LHCN-M2 (cell line): ENCODE measurements at regions not wholly inside any gene's neighbourhood (a gene's known extent, or its start where the extent isn't known, plus 50 kb on each side); places are given as distances from the start of the nearest gene placed in this dataset.

Source experiments
- DNase-seq: peaks from one replicate; pipeline ENCODE4 v3.0.0-alpha.2; 2012; ENCODE audit warnings: low read depth

DNA sequence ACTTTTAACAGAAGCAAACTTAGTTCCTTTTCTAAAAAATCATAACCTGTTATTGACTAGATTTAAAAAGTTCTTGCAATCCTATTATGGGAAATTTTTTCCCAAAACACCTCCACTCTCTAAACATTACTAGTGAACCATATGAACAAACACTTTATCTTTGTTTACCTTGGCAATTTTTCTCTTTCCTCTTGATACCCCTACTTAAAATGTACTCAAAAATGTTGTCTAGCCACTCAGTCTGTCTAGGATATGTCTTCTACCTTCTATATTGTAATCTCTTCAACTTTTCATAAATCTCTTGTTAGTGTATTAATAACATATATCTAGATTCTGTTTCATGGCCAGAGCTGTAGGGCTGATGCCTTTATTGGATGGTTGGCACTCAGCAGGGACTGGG is 630.0 kb upstream of the GRM3 start:
- DNase-seq: no peak

DNA sequence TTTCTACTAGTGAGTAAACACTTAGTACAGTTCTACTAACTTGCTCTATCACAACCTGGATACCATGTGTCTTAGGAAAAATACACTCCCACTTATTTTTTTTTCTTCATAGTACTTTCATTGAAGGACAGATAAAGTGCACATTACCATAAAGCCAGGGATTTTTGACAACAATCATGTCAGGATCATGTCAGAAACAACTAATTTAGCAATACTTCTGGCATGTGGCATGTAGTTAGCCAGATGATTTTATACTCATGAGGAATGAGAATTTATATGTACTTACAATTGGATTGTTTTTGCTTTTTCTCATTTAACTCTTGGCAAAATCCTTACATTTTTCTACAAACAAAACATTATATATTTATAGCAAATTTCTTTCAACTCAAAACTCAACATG is 630.7 kb upstream of the GRM3 start:
- no peak for DNase-seq

DNA sequence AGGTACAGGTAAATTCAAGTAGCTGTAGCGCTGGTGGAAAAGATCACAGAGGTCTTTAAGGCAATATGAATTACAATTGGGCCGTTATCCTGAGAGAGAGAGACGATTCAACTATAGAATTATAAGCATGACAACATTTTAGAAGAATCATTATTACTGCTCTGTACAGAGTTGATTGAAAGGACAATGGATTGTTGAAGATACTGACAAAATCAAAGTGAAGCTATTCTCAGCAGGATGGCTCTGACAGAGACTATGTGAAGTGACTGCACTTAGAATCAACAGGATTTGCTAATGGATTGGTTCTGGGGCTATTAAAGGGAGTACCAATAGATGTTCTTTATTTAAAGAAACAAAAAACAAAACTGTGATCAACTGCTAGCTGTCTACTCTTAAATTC is 634.8 kb upstream of the GRM3 start:
- no peak for DNase-seq

DNA sequence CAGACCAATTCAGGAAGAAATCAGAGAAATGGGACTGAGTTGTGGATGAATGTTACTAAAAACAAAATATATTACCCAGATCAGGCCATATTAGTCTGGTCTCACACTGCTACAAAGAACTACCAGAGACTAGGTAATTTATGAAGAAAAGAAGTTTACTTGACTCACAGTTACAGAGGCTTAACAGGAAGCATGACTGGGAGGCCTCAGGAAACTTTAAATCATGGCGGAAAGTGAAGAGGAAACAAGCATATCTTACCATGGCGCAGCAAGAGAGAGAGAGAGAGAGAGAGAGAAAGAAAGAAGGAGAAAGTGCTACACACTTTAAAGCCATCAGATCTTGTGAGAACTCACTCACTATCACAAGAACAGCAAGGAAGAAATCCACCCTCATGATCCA is 636.8 kb upstream of the GRM3 start:
- no peak for DNase-seq

DNA sequence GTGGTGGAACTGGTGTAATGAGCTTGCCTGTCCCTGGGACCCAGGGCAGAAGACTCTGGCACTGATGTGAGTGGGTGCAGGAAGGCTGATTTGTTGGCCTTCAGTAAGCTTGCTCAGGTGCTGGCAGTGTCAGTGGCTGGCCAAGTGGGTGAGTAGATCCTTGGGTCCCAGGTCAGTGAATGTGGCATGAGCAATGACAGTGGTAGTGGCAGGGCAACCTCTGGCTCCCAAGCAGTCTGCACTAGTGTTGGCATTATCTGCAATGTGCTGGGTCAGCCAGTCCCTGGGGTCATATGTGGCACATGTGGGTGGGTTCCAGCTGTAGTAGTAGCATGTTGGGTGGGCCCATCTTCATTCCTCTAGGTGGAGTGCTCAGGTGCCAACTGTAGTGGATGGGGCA is 640.9 kb upstream of the GRM3 start:
- no peak for DNase-seq

DNA sequence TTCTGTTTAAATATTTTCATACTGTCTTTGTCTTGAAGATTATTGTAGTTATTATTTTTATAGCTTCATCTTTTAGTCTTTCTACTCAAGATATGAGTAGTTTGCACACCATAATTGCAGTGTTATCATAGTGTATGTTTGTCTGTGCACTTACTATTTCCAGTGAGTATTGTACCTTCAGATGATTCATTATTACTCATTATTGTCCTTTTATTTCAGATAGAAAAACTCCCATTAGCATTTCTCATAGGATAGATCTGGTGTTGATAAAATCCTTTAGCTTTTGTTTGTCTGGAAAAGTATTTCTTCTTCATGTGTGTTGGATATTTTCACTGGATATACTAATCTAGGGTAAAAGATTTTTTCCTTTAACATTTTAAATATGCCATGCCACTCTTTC is 646.2 kb upstream of the GRM3 start:
- no peak for DNase-seq

DNA sequence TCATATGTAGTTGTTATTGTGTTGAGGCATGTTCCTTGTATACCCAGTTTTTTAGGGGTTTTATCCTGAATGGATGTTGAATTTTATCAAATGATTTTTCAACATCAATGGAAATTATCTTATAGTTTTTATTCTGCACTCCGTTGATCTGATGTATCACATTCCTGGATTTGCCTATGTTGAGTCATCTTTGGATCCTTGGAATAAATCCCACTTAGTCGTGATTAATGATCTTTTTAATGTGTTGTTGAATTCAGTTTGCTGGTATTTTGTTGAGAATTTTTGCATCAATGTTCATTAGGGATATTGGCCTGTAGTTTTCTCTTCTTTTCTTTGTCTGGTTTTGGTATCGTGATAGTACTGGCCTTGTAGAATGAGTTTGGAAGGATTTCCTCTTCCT is 648.6 kb upstream of the GRM3 start:
- no peak for DNase-seq

DNA sequence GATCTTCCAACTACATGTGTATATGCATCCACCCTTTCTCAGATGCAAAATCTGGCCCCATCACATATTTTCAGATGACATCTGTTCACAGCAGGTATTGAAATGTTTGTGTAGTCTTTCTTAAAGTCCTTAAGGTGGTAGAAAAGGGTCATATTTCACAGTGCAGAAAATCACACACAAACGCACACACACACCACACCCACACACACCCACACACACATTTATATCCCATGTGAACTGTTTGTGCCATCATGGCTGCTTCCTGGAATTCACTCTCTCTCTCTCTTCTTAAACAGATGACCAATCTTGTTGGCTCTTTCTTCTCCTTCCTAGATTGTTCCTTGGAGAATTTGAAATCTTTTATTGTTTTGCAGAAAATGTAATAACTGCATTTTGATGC is 663.0 kb upstream of the GRM3 start:
- DNase-seq: no peak

DNA sequence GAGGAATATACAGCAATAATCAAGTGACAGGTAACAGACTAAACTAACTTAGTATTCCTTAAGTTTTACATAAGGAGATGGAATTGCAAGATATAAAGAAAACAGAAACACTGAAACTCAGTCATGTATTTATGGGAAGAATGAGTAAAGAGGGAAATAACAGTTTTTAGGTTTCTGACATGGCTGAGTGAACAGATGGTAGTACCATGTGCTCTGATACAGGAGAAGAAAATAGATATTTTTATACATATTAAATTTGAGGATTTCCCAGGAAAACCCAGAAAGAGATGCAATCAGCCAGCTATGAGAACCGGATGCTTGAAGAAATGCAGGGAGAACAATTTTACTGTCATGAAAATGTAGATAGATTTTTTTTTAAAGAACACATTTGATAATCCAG is 669.5 kb upstream of the GRM3 start:
- DNase-seq: no peak

DNA sequence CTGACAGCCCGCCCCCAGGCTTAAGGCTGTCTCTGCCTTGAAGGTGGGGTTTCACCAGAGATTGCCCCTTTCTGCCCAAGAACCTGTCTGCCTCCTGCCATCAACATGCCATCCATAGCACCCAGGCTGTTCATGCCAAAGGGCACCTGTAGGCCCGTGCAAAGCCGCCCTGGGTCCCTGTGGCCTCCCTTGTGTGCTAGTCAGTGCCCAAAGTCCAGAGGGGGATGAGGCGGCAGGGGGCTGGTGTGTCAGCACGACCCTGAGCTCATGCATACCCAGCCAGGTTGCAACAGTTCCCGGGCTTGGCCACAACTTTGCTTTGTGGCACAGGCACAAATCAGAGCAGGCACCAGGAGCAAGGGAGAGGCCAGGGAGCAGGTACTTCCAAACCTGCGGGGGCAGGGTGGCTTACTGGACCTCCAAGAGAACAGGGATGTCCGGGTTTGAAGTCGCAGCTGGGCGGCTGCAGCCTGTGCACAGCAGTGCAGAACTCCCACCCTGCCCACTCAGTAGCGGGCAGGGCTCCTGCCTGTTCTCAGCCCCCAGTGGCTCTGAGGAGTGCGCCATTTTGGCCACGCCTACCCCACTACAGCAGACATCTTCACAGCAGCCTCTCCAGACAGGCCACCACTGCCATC is 671.1 kb upstream of the GRM3 start:
- no peak for DNase-seq

DNA sequence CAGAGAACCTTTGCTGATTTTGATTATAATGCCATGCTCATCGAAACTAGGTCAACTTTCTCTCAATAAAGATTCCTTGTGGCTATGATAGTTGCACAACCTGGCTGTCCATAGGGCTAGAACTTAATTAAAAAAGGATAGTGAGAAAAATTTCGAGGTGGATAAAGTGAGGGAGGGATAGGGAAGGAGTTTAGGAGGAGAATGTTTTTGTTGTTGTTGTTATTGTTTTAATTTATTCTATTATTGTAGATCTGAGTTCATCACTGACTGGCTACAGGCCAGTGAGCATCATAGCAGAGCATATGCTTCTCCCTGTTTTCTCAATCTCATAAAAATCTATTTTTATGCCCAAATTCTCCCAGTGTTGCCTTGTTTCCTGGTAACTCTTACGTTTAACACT is 688.7 kb upstream of the GRM3 start:
- DNase-seq: no peak

DNA sequence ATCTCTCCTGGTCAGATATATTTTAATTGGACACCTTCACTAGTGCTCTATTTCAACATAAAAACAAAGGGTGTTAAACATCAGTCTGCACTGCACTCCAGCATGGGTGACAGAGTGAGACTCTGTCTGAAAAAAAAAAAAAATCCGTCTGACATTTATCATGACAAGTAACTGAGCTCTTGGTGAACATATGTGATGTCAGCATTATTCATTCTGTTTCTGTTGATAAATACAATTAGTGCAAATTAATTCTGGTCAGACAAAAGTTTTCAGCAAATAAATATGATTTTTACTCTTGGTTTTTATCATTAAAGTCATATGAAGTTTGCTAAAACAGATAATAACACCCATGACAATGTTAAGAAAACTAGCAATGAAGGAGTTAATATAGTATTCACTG is 692.8 kb upstream of the GRM3 start:
- no peak for DNase-seq

DNA sequence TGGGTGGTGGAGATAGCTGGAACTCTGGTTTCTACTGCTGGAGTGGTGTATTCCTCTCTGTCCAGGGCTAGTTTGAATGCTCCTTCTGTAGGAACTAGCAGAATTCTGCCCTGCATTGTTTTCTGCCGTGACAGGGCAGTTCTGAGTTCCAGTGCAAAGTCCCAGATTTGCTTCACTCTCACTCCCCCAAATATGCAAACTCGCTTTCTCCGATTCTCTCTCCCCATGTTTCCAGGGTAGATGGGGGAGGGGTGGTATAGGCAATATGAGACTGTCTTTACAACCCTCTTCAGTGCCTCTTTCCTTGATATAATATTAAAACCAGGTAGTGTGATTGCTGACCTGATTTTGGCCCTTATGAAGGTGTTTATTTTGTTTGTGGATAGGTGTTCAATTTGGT is 693.3 kb upstream of the GRM3 start:
- no peak for DNase-seq

DNA sequence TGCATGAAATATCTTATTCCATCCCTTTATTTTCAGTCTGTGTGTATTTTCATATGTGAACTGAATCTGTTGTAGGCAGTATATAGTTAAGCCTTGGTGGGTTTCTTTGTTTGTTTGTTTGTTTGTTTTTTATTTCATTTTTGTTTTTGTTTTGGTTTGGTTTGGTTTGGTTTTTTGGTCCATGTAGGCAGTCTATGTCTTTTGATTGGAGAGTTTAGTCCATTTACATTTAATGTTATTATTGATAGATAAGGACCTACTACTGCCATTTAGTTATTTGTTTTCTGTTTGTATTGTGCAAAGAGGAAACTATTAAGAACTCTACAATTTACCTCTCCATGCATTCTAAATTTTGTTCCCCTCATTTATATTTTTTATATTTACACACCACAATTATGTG is 695.9 kb upstream of the GRM3 start:
- DNase-seq: no peak

DNA sequence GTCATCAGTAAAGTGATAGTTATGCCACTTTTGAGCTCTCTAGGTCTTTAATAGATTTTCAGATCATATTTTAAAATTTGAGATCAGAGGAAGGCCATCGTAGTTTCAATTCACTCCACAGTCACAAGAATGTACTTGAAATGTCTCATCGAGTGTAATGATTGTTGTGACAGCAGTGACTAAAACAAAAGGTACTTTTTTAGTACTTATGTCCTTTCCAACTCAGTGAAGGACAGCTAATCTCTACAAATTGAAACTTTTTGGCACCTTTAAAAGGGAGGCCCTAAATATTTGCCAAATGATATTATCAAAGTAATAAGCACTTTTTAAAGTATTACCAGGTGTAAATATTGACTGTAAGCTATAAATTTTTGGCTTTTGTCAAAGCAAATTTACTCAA is 702.9 kb upstream of the GRM3 start:
- DNase-seq: no peak

DNA sequence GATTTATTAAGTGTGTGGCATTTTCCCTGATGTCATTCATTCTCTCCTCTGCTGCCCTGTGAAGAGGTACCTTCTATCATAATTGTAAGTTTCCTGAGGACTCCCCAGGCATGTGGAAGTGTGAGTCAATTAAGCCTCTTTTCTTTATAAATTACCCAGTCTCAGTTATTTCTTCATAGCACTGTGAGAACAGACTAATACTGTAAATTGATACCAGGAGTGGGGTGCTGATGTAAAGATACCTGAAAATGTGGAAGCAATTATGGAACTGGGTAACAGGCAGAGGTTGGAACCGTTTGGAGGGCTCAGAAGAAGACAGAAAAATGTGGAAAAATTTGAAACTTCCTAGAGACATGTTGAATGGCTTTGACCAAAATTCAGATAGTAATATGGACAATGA is 711.8 kb upstream of the GRM3 start:
- DNase-seq: no peak

DNA sequence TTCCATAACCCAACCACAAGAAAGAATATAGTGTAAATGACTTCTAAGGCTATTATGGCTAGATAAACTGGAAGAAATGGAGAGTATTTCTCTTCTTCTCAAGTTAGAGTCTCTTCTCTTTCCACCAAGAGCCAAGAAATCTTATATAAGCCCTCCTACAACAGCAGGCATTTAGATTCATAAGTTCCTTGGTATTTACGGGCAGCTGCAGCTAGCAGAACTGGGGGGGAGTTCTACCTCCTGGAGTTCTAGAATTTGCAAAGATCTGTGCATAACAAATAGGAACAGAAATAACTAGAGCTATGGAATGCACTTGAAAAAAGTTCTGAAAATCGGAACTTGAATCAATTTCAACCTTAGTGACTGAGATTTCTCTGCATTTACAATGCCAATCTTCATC is 715.2 kb upstream of the GRM3 start:
- DNase-seq: no peak

DNA sequence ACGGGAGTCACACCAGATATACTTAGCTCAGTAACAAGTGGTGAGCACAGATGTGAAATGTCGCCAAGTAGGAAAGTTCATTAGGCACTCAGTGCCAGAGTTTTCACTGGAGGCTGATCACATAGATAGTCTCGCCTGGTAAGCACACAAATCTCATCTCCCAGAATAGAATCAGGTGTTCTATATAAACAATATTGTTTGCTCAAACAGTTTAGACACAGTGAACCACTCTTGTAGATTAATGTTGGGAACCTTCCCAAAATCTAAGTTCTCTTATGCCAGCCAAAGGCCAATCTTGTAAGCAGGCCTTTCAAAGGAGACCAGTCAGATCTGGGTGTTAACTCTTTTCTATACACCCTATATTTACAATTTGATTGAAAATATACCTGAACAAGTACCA is 716.5 kb upstream of the GRM3 start:
- no peak for DNase-seq

DNA sequence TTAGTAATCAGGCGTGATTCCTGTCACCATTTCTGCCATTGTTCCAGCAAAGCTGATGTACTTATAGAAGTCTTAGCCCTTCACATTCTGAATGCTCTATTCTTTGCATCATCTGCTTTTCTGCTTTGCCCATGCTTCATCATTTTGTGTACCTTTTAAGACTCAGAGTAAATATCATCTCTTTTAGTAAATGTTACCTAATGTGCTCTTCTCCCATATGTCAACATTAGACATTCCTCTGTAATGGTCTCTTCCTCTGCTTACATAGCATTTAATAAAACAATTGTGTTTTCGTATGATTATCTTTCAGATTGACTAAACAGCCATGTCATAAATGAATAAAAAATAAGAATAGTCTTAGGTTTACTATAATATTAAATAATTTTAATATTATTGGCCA is 719.6 kb upstream of the GRM3 start:
- no peak for DNase-seq

DNA sequence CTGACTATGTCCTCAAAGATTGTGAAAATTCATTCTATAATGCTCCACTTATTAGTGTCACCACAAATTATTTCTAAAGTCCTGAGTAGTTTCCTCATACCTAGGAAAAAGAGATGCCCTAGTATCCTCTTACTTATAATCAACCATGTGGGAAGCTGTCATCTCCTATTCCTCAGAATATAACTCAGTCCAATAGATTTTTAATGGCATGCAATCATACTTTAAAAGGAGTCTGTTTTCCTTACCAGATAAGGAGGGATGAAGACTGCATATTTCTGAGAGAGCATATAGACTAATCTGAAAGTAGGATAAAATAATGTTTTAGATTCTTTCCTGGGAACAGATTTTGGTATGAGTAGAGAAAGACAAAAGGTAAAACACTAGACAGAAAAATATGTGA is 727.7 kb upstream of the GRM3 start:
- no peak for DNase-seq

DNA sequence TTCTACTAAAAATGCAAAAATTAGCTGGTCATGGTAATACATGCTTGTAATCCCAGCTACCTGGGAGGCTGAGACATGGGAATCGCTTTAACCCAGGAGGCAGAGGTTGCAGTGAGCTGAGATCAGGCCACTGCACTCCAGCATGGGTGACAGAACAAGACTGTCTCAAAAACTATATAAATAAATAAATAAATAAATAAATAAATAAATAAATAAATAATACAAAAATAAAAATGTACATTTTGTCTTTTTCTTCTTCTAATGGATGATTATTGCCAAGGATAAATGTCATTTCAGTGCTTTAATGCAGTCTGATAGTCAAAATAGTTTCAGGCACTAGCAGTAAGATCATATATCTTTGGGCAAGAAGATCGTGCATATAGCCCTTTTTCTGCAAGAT is 727.6 kb upstream of the SEMA3D start:
- no peak for DNase-seq

DNA sequence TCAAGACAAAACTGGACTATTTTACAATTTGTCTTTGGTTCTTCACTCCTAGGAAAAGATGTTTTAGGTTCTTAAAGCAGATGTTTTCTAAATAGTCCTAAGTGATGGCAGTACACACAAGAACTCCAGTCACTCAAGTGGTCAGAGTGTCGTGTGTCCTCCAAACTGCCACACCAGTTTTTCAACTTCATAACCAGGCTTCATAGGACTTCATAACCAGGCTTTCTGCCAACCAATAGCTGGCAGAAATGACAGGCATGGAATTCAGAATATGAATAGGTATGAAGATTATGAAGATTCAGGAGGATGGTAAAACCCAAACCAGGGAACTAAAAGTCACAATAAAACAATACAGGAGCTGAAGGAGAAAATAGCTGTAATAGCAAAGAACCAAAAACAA is 721.2 kb upstream of the SEMA3D start:
- no peak for DNase-seq

DNA sequence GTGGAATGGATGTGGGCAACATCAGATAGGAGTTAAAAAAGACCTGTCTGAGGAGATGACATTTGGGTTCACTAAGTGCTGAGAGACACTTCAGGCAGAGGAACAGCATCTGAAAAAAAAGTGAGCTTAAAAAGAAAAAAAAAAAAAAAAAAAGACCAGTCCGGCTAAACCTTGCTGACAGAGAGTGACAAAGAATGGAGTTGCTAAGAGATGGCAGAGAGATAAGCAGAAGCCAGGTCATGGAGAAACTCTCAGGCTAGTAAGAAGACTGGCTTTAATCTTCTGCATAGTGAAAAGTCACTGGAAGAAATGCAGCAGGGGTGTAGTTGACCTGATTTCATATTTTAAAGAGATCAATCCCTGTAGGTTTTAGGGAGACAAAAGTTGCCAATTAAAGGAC is 711.1 kb upstream of the SEMA3D start:
- DNase-seq: no peak

DNA sequence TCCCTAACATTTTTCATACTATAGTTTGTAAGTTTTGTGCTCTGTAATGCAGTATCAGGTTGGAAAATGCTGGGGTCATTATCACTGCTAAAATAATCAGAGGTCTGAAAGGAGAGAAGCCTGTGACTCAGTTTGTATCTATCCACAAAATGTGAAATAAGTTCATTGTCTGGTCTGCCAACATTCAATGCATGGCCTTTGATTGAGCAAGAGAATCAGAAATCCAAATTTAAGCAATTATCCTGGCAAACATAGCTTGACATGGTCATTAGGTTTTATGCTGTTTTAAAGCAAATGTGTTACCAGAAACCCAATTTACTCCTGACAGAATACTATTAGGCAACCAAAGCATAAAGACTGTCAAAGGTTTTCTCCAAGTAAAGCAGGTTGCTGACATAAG is 709.7 kb upstream of the SEMA3D start:
- DNase-seq: no peak

DNA sequence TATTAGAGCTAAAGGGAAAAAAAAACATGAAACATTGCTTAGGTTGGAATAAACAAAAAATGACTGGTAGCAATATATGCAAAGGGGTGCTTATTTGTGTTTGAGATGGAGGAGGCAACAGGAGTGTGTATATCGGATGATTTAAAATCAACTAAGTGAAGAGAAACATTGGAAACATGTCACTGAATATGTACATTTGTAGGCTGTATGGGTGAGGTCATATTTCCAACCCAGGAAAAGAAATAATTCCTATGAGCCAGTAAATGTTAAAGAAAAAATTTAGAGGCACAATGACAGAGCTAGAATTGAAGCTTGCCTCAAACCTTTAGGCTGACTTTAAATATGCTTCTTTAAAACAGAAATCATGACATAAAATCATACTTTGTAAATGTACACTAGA is 709.0 kb upstream of the SEMA3D start:
- no peak for DNase-seq
